ENCODE measurements at regions not wholly inside any gene's neighbourhood (a gene's known extent, or its start where the extent isn't known, plus 50 kb on each side); places are given as distances from the start of the nearest gene placed in this dataset.

GRCh38 chr2:123283431-123283830, 741.7 kb upstream of the CNTNAP5 start:
- Histone ChIP-seq H3K4me2 (ENCODE audit: low read length) (no peak overlapping the region), H3K9me2 (replicated peaks; ENCODE audit: control insufficient read depth, low read length) (no peaks in the 10 kb centered on the region), H3K4me1 (ENCODE audit: control insufficient read depth, low read length) (no peaks in the 10 kb centered on the region), H3K4me3 (ENCODE audit: low read length) (no peak overlapping the region), H3F3A (ENCODE audit: control insufficient read depth, insufficient read depth) (no peaks in the 10 kb centered on the region), H4K20me1 (ENCODE audit: control insufficient read depth, insufficient read depth, low read depth, low read length) (no peaks in the 10 kb centered on the region), H3K36me3 (ENCODE audit: control insufficient read depth, low read length) (no peaks in the 10 kb centered on the region), H3K9me3 (ENCODE audit: control insufficient read depth, insufficient read depth, low read length) (no peaks in the 10 kb centered on the region), H3K27ac (ENCODE audit: low read depth, low read length) (no peak overlapping the region), H3K79me2 (ENCODE audit: control insufficient read depth, low read length) (no peaks in the 10 kb centered on the region), H3K27me3 (ENCODE audit: control insufficient read depth, low read length) (no peaks in the 10 kb centered on the region)
- TF ChIP-seq EZH2phosphoT487 (IDR thresholded peaks at IDR 0.05; ENCODE audit: borderline replicate concordance, low read length) (no peak), CTCF (IDR thresholded peaks at IDR 0.05; ENCODE audit: low read depth, low read length, poor library complexity, severe bottlenecking) (no peak)

GRCh38 chr2:123303731-123304130, 721.4 kb upstream of the CNTNAP5 start:
- no peak overlapping the region for H3K4me2 ChIP-seq (ENCODE audit: low read length)
- H3K79me2 ChIP-seq (ENCODE audit: control insufficient read depth, low read length), result no peaks in the 10 kb centered on the region
- no peaks in the 10 kb centered on the region for H3K9me3 ChIP-seq (ENCODE audit: control insufficient read depth, insufficient read depth, low read length)
- H3K36me3 ChIP-seq (ENCODE audit: control insufficient read depth, low read length), result no peaks in the 10 kb centered on the region
- H3K4me1 ChIP-seq (ENCODE audit: control insufficient read depth, low read length), result no peaks in the 10 kb centered on the region
- no peak overlapping the region for H3K4me3 ChIP-seq (ENCODE audit: low read length)
- no peaks in the 10 kb centered on the region for H4K20me1 ChIP-seq (ENCODE audit: control insufficient read depth, insufficient read depth, low read depth, low read length)
- no peaks in the 10 kb centered on the region for H3K9me2 ChIP-seq (replicated peaks; ENCODE audit: control insufficient read depth, low read length)
- no peak overlapping the region for H3K27ac ChIP-seq (ENCODE audit: low read depth, low read length)
- H3K27me3 ChIP-seq (ENCODE audit: control insufficient read depth, low read length), result no peaks in the 10 kb centered on the region
- H3F3A ChIP-seq (ENCODE audit: control insufficient read depth, insufficient read depth), result no peaks in the 10 kb centered on the region
- TF ChIP-seq EZH2phosphoT487 (IDR thresholded peaks at IDR 0.05; ENCODE audit: borderline replicate concordance, low read length) (no peak), CTCF (IDR thresholded peaks at IDR 0.05; ENCODE audit: low read depth, low read length, poor library complexity, severe bottlenecking) (no peak)
